ENCODE measurements at regions not wholly inside any gene's neighbourhood (a gene's known extent, or its start where the extent isn't known, plus 50 kb on each side); places are given as distances from the start of the nearest gene placed in this dataset.

- TF ChIP-seq POLR2A (IDR thresholded peaks at IDR 0.05; ENCODE audit: extremely low read depth, insufficient read length) (no peak), CTCF (IDR thresholded peaks at IDR 0.05; ENCODE audit: low read depth, low read length) (no peak)
Measured at GRCh38 chr14:71815110-71815509, 117.1 kb upstream of the RGS6 start.

Data from NB4 (cell line).